ENCODE measurements at regions not wholly inside any gene's neighbourhood (a gene's known extent, or its start where the extent isn't known, plus 50 kb on each side); places are given as distances from the start of the nearest gene placed in this dataset.

- Histone ChIP-seq H2BK5ac (ENCODE audit: insufficient read length, low read length) (no peak overlapping the region), H3K56ac (ENCODE audit: insufficient read length, low read depth, low read length) (no peak overlapping the region), H3K9ac (ENCODE audit: extremely low read depth, insufficient read length, low read length) (no peak overlapping the region), H3K23me2 (ENCODE audit: insufficient read length, low read depth, low read length, poor library complexity, severe bottlenecking) (no peaks in the 10 kb centered on the region), H3K18ac (ENCODE audit: insufficient read length, low read depth, low read length) (no peak overlapping the region), H3K23ac (ENCODE audit: insufficient read length, low read depth, low read length) (no peak overlapping the region), H3K4me1 (ENCODE audit: insufficient read depth, low read length) (no peaks in the 10 kb centered on the region), H3K4me2 (ENCODE audit: insufficient read depth, insufficient read length, low read length) (no peak overlapping the region), H4K8ac (replicated peaks; ENCODE audit: insufficient read length, low read depth, low read length) (no peak overlapping the region), H3K4ac (ENCODE audit: low read depth, low read length) (no peak overlapping the region), H3K79me2 (ENCODE audit: insufficient read depth, low read length) (no peaks in the 10 kb centered on the region; the same call in 1 of the 2 replicates), H2BK12ac (ENCODE audit: insufficient read length, low read depth, low read length) (no peak overlapping the region), H4K20me1 (ENCODE audit: control insufficient read depth, insufficient read depth, insufficient read length) (no peaks in the 10 kb centered on the region), H3K79me1 (ENCODE audit: insufficient read depth, low read depth, low read length, poor library complexity, severe bottlenecking) (no peaks in the 10 kb centered on the region), H4K5ac (ENCODE audit: insufficient read length, low read depth, low read length) (no peak overlapping the region), H3K27ac (ENCODE audit: insufficient read length, low read depth, low read length) (no peak overlapping the region), H3K9me3 (ENCODE audit: control insufficient read depth, low read depth, low read length) (no peaks in the 10 kb centered on the region), H2BK120ac (ENCODE audit: low read depth, low read length, poor library complexity, severe bottlenecking) (no peak overlapping the region), H3K27me3 (ENCODE audit: insufficient read depth, low read length) (no peaks in the 10 kb centered on the region), H3T11ph (ENCODE audit: low read length) (no peak overlapping the region), H3K14ac (ENCODE audit: insufficient read depth, low read length) (no peak overlapping the region), H4K91ac (ENCODE audit: insufficient read length, low read depth, low read length) (no peak overlapping the region), H2BK15ac (ENCODE audit: low read depth, low read length) (no peak overlapping the region), H2AK5ac (ENCODE audit: insufficient read length, low read length) (no peak overlapping the region), H2AFZ (ENCODE audit: low read length) (no peak overlapping the region), H2BK20ac (ENCODE audit: low read depth, low read length, poor library complexity, severe bottlenecking) (no peak overlapping the region)
- H3K4me3 Mint-ChIP-seq: no peak overlapping the region
- no peak for DNase-seq
- no peaks in the 10 kb centered on the region for H3K4me1 Mint-ChIP-seq
- H3K27me3 Mint-ChIP-seq (ENCODE audit: low read depth): peaks cover 2% of the 10 kb centered on the region; the same call in 1 of the 2 replicates
- H3K9me3 Mint-ChIP-seq: peaks cover 18 to 42% of the 10 kb centered on the region in 2 experiments
- H3K27ac Mint-ChIP-seq: no peak overlapping the region
- TF ChIP-seq CTCF (conservative IDR thresholded peaks at IDR 0.05): no peak
- WGBS (ENCODE audit: extremely low coverage, insufficient read length, low lambda C conversion rate): no CpG with 5 or more reads among the region's 2 CpGs
- H3K36me3 Mint-ChIP-seq (ENCODE audit: insufficient read depth in 1 of 3, low read depth in 3 of 3): peaks cover 0 to 3% (median 2%) of the 10 kb centered on the region in 3 experiments; a peak in 4 of 7 replicates
Measured at GRCh38 chr9:88691811-88692210, 156.8 kb downstream of the NXNL2 start.

Data from H9 (cell line).